Epithelial cell of esophagus (primary cell): ENCODE measurements at regions not wholly inside any gene's neighbourhood (a gene's known extent, or its start where the extent isn't known, plus 50 kb on each side); places are given as distances from the start of the nearest gene placed in this dataset.

Experiments
- DNase-seq: peaks from one replicate; pipeline ENCODE4 v3.0.0; 2010; ENCODE audit warnings: low read depth
- H3K4me3 ChIP-seq: 2 replicates; pipeline ENCODE4 v1.5.1; 2011; ENCODE audit warnings: mild to moderate bottlenecking, low read length, control low read depth
- CTCF ChIP-seq: IDR thresholded peaks from 2 replicates; pipeline ENCODE4 v1.5.1; 2011; ENCODE audit warnings: low read depth, mild to moderate bottlenecking, low read length, control low read depth, inconsistent platforms; ENCODE audit not compliant: insufficient read depth; ENCODE audit errors: missing control alignments

- no peak for TF ChIP-seq CTCF
- no peak for DNase-seq
- H3K4me3 ChIP-seq, result no peak overlapping the region
Measured at GRCh38 chr4:31998807-31999206, 1278.6 kb downstream of the PCDH7 start.

- no peak overlapping the region for H3K4me3 ChIP-seq
- no peak for TF ChIP-seq CTCF
- no peak for DNase-seq
Measured at GRCh38 chr4:31999848-32000247, 1279.7 kb downstream of the PCDH7 start.

DNA sequence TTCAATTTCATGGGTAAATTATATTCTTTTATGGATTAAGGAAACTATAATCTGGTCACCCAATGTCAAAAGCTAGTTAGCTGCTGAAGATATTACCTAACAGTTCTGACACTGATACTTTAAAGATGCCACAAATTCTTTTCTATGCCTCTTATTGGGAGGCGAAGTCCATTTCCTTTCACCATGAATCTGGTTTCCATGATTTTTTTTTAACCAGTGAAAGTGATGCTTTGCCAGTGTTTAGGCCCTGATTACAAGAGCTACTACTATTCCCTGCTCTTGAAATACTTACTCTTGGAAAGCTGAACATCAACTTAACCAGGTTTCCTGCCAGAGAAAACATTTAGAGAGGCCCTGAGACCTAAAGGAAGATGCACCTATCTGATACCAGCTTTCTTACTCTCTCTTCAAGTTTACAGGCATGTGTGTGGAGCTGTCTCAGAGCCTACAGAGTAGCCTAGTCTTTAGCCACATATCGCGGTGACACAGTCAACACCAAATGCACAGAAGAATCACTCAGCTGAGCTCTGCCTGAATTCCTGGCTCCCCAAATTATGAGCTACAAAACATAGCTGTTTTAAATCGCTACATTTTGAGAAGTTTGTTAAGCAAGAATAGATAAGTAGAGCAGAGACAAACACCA, 1280.8 kb downstream of the PCDH7 start:
- DNase-seq, result no peak
- TF ChIP-seq CTCF, result no peak
- H3K4me3 ChIP-seq, result no peak overlapping the region

DNA sequence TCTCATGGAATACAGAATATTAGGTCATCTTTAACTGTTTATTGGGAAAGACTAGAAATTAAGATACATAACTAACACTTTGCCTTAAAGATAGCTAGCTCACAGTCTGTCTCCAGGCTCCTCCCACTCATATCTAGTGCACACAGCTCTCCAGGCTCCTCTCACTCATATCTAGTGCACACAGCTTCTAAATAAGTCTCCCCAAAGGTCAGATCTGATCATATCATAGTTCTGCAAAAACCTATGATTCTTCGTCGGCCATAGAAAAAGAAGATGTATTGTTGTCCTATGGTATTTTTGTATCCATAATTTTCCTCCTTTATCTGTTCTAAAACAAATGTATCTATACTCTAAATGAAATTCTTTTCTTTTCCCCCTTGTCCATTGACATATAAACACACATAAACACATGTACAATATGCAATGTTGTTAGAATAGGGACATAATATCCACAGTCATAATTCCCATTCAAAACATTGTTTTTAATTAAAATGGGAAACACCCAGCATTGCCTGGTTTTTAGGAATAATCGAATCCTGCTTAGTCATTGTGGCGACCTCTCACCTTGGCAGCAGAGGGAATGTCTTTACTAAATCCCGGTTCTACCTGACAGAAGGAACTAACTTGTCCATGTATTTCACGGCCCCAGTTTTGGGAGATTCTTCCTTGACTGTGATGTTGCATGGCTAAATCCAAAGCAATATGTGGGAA, 1282.0 kb downstream of the PCDH7 start:
- H3K4me3 ChIP-seq, result no peak overlapping the region
- DNase-seq, result no peak
- no peak for TF ChIP-seq CTCF

- no peak overlapping the region for H3K4me3 ChIP-seq
- no peak for TF ChIP-seq CTCF
- no peak for DNase-seq
Measured at GRCh38 chr4:32003548-32003947, 1283.4 kb downstream of the PCDH7 start.

- no peak overlapping the region for H3K4me3 ChIP-seq
- peak; percentile 25 for DNase-seq
- TF ChIP-seq CTCF, result no peak
Measured at GRCh38 chr4:32010221-32010620, 1290.1 kb downstream of the PCDH7 start.

DNA sequence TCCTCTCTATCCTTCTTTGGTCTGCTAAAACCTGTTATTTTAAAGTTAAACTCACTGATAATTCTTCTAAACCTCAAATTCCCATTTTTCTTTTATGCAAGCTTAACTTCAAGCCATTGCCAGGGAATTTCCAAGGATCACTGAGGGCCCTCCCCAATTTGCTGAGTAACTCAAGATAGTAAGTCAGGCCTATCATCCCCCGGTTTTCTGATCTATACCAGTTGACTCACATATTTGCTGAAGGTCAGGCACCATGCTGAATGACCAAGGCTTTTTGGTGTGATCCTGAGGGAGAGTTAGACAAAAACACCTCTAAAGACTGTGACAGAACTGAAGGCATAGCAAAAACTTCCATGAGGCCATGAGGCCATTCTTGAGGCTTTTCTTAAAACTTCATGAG, 1301.9 kb downstream of the PCDH7 start:
- TF ChIP-seq CTCF, result no peak
- DNase-seq, result peak; percentile 30

More for the DNA sequence above, 1301.9 kb downstream of the PCDH7 start:
- no peak overlapping the region for H3K4me3 ChIP-seq
